ENCODE measurements at regions not wholly inside any gene's neighbourhood (a gene's known extent, or its start where the extent isn't known, plus 50 kb on each side); places are given as distances from the start of the nearest gene placed in this dataset.

GRCh38 chr1:30011970-30012369 lies 711.4 kb downstream of the MATN1 start:
- intact Hi-C loops (cut with DNase I; ENCODE audit: low total_unique reads), result no loop called here
- DNase-seq (ENCODE audit: low spot score in 2 of 2), result no peak
- H3K36me3 ChIP-seq, result no peaks in the 10 kb centered on the region
- no peaks in the 10 kb centered on the region for H3K4me1 ChIP-seq
- peaks cover 0 to 3% of the 10 kb centered on the region in 2 donors for H3K27me3 ChIP-seq
- H3K27ac ChIP-seq, result no peak overlapping the region
- TF ChIP-seq POLR2AphosphoS5 (IDR thresholded peaks at IDR 0.05), result no peak
- TF ChIP-seq, protein P1, sequence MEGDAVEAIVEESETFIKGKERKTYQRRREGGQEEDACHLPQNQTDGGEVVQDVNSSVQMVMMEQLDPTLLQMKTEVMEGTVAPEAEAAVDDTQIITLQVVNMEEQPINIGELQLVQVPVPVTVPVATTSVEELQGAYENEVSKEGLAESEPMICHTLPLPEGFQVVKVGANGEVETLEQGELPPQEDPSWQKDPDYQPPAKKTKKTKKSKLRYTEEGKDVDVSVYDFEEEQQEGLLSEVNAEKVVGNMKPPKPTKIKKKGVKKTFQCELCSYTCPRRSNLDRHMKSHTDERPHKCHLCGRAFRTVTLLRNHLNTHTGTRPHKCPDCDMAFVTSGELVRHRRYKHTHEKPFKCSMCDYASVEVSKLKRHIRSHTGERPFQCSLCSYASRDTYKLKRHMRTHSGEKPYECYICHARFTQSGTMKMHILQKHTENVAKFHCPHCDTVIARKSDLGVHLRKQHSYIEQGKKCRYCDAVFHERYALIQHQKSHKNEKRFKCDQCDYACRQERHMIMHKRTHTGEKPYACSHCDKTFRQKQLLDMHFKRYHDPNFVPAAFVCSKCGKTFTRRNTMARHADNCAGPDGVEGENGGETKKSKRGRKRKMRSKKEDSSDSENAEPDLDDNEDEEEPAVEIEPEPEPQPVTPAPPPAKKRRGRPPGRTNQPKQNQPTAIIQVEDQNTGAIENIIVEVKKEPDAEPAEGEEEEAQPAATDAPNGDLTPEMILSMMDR (IDR thresholded peaks at IDR 0.05), result no peak
- H3K9me3 ChIP-seq, result no peaks in the 10 kb centered on the region
- no peak overlapping the region for H3K4me3 ChIP-seq

- no peak for DNase-seq (ENCODE audit: low spot score in 2 of 2)
- Histone ChIP-seq H3K4me1 (no peaks in the 10 kb centered on the region), H3K36me3 (no peaks in the 10 kb centered on the region), H3K9me3 (no peaks in the 10 kb centered on the region), H3K27me3 (peaks cover 0 to 3% of the 10 kb centered on the region in 2 donors), H3K27ac (no peak overlapping the region), H3K4me3 (no peak overlapping the region)
- no peak for TF ChIP-seq POLR2A (IDR thresholded peaks at IDR 0.05)
- TF ChIP-seq POLR2AphosphoS5 (IDR thresholded peaks at IDR 0.05), result no peak
- TF ChIP-seq, protein P1 (IDR thresholded peaks at IDR 0.05), result no peak
- intact Hi-C loops (cut with DNase I; ENCODE audit: low total_unique reads), result no loop called here
These were observed 712.8 kb downstream of the MATN1 start for GRCh38 chr1:30010506-30011106.

GRCh38 chr1:30009720-30010119 lies 713.7 kb downstream of the MATN1 start:
- Histone ChIP-seq H3K36me3 (no peaks in the 10 kb centered on the region), H3K27me3 (peaks cover 0 to under 1% of the 10 kb centered on the region in 2 donors), H3K9me3 (no peaks in the 10 kb centered on the region), H3K4me3 (no peak overlapping the region), H3K27ac (no peak overlapping the region), H3K4me1 (no peaks in the 10 kb centered on the region)
- intact Hi-C loops (cut with DNase I; ENCODE audit: low total_unique reads), result no loop called here
- TF ChIP-seq, protein P1 (IDR thresholded peaks at IDR 0.05), result no peak
- no peak for TF ChIP-seq POLR2AphosphoS5 (IDR thresholded peaks at IDR 0.05)
- no peak for TF ChIP-seq POLR2A (IDR thresholded peaks at IDR 0.05)
- DNase-seq (ENCODE audit: low spot score in 2 of 2), result no peak

GRCh38 chr1:30008998-30009657 lies 714.3 kb downstream of the MATN1 start:
- DNase-seq (ENCODE audit: low spot score in 2 of 2), result no peak
- no peaks in the 10 kb centered on the region for H3K9me3 ChIP-seq
- H3K27me3 ChIP-seq, result no peaks in the 10 kb centered on the region
- H3K36me3 ChIP-seq, result no peaks in the 10 kb centered on the region
- intact Hi-C loops (cut with DNase I; ENCODE audit: low total_unique reads), result no loop called here
- TF ChIP-seq, protein P1 (IDR thresholded peaks at IDR 0.05), result no peak
- TF ChIP-seq POLR2A (IDR thresholded peaks at IDR 0.05), result no peak
- no peak for TF ChIP-seq POLR2AphosphoS5 (IDR thresholded peaks at IDR 0.05)
- no peaks in the 10 kb centered on the region for H3K4me1 ChIP-seq
- no peak overlapping the region for H3K4me3 ChIP-seq
- H3K27ac ChIP-seq, result no peak overlapping the region

DNA sequence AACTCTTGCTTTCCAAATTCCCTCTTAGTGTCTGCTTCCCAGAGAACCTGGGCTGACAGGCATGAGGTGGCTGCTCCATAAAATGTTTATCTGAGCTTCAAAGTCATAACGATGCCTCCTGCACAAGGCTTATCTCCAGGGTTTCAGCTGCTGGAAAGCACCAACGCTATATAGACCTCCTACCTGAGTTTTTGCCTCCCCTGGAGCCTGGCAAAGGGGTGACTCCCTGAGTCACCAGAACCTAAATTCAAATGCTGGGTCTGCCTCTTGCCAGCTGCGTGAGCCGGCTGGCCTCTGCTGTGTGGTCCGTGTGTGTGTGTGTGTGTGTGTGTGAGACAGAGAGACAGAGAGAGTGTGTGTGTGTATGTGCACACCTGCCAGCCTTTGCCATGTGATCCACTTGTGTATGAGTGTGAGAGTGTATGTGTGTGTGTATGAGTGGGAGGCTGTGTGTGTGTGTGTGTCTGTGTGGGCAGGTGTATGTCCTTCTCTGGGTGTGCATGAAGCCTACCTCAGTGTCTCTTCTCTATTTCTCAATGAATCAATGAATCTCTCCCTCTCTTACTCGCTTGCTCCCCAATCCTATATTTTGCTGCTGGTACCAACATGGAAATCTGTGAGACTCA lies 714.9 kb downstream of the MATN1 start:
- Histone ChIP-seq H3K4me3 (no peak overlapping the region), H3K27ac (no peak overlapping the region), H3K9me3 (no peaks in the 10 kb centered on the region), H3K27me3 (no peaks in the 10 kb centered on the region), H3K4me1 (no peaks in the 10 kb centered on the region), H3K36me3 (no peaks in the 10 kb centered on the region)
- no peak for TF ChIP-seq POLR2A (IDR thresholded peaks at IDR 0.05)
- TF ChIP-seq, protein P1 (IDR thresholded peaks at IDR 0.05), result no peak
- DNase-seq (ENCODE audit: low spot score in 2 of 2), result no peak
- intact Hi-C loops (cut with DNase I; ENCODE audit: low total_unique reads), result no loop called here
